SK-N-SH (cell line): ENCODE measurements at regions not wholly inside any gene's neighbourhood (a gene's known extent, or its start where the extent isn't known, plus 50 kb on each side); places are given as distances from the start of the nearest gene placed in this dataset.

Experiments used
- CTCF ChIA-PET: fragments of 300-600, 350-600 bp; formaldehyde crosslinking; extraction: SDS; loops from one replicate; lab custom pipeline; 2021; lab: Yijun Ruan, JAX
- POLR2A ChIA-PET: fragments of 350-600 bp; sonication (Branson Sonifier 250); formaldehyde crosslinking; extraction: SDS; loops from one replicate; lab custom pipeline; 2020; ENCODE audit warnings: antibody characterized with exemption, inconsistent platforms; lab: Yijun Ruan, JAX
- DNase-seq: peaks from one replicate; pipeline ENCODE4 v3.0.0; 2012
- H2AFZ ChIP-seq: fragments of 200-600 bp; sonication (generic); 2 replicates; pipeline ENCODE4 v1.8.1; 2016; ENCODE audit warnings: antibody characterized with exemption, mild to moderate bottlenecking, low read depth
- H3F3A ChIP-seq: fragments of 200-600 bp; sonication (generic); replicated peaks from 2 replicates; pipeline ENCODE3; 2016; ENCODE audit warnings: antibody characterized with exemption, mild to moderate bottlenecking; ENCODE audit not compliant: insufficient read depth
- H3K27ac ChIP-seq, 2 experiments: fragments of 200-500 bp in 1 of 2; fragments of 200-600 bp in 1 of 2; sonication (Bioruptor generic) in 1 of 2; sonication (generic), shearing (Covaris generic) in 1 of 2; 2 replicates each; pipeline versions ENCODE4 v1.5.1 to v1.6.1; 2014 to 2016; ENCODE audit warnings: low read depth in 2 of 2, inconsistent platforms in 1 of 2, low read length in 1 of 2, mild to moderate bottlenecking in 1 of 2, mixed read lengths in 1 of 2
- H3K27me3 ChIP-seq: fragments of 200-600 bp; sonication (generic), shearing (Covaris generic); 2 replicates; pipeline ENCODE4 v1.6.1; 2016; ENCODE audit warnings: mixed run types; ENCODE audit not compliant: insufficient read depth
- H3K36me3 ChIP-seq, 2 experiments: fragments of 200-500 bp in 1 of 2; fragments of 200-600 bp in 1 of 2; sonication (Bioruptor generic) in 1 of 2; sonication (generic) in 1 of 2; replicated peaks in 1 of 2; 2 replicates each; pipeline versions ENCODE3 to v1.5.1; 2014 to 2016; ENCODE audit warnings: low read length in 1 of 2, mild to moderate bottlenecking in 1 of 2; ENCODE audit not compliant: insufficient read depth in 2 of 2, control insufficient read depth in 1 of 2
- H3K4me1 ChIP-seq, 2 experiments: fragments of 200-500 bp in 1 of 2; fragments of 200-600 bp in 1 of 2; sonication (Bioruptor generic) in 1 of 2; sonication (generic), shearing (Covaris generic) in 1 of 2; 2 replicates each; pipeline versions ENCODE4 v1.5.1 to v1.6.1; 2014 to 2016; ENCODE audit warnings: low read depth in 1 of 2, low read length in 1 of 2, mixed run types in 1 of 2; ENCODE audit not compliant: insufficient read depth in 2 of 2, control insufficient read depth in 1 of 2
- H3K4me2 ChIP-seq: fragments of 200-600 bp; sonication (generic), shearing (Covaris generic); 2 replicates; pipeline ENCODE4 v1.6.1; 2017; ENCODE audit warnings: mixed run types
- H3K4me3 ChIP-seq, 2 experiments: fragments of 200-500 bp in 1 of 2; fragments of 200-600 bp in 1 of 2; sonication (Bioruptor generic) in 1 of 2; sonication (generic), shearing (Covaris generic) in 1 of 2; 2 replicates each; pipeline versions ENCODE4 v1.5.1 to v1.8.1; 2014 to 2016; ENCODE audit warnings: low read depth in 2 of 2, inconsistent platforms in 1 of 2, low read length in 1 of 2, mild to moderate bottlenecking in 1 of 2, mixed read lengths in 1 of 2, moderate library complexity in 1 of 2
- H3K79me2 ChIP-seq: fragments of 200-600 bp; sonication (generic); 2 replicates; pipeline ENCODE4 v1.8.1; 2017; ENCODE audit warnings: mild to moderate bottlenecking; ENCODE audit not compliant: insufficient read depth
- H3K9ac ChIP-seq: fragments of 200-600 bp; sonication (generic); 2 replicates; pipeline ENCODE4 v1.6.1; 2017; ENCODE audit warnings: mixed run types
- H3K9me2 ChIP-seq: fragments of 200-600 bp; sonication (generic); 2 replicates; pipeline ENCODE4 v1.6.1; 2017; ENCODE audit warnings: mixed run types
- H3K9me3 ChIP-seq: fragments of 200-600 bp; sonication (generic); 2 replicates; pipeline ENCODE4 v1.6.1; 2017; ENCODE audit warnings: mixed run types, mild to moderate bottlenecking, moderate library complexity
- H4K20me1 ChIP-seq: fragments of 200-600 bp; sonication (generic); 2 replicates; pipeline ENCODE4 v1.6.1; 2017; ENCODE audit warnings: mild to moderate bottlenecking, mixed run types; ENCODE audit not compliant: insufficient read depth
- ELF1 ChIP-seq: IDR thresholded peaks from 2 replicates; pipeline ENCODE4 v1.4.0; 2012
- EP300 ChIP-seq, 2 experiments: IDR thresholded peaks; 2 replicates each; pipeline versions ENCODE4 v1.4.0 to v1.6.1; 2012; ENCODE audit warnings: borderline replicate concordance in 1 of 2, low read depth in 1 of 2, low read length in 1 of 2
- EZH2phosphoT487 ChIP-seq: fragments of 200-600 bp; sonication (generic); IDR thresholded peaks from 2 replicates; pipeline ENCODE4 v1.6.1; 2017; ENCODE audit warnings: low read depth, mixed run types, mild to moderate bottlenecking, antibody characterized with exemption, moderate library complexity, borderline replicate concordance
- FOXJ3 ChIP-seq: sonication (generic); formaldehyde crosslinking; IDR thresholded peaks from 2 replicates; pipeline ENCODE4 v1.5.1; 2020; ENCODE audit warnings: mild to moderate bottlenecking, missing genetic modification reagents
- FOXM1 ChIP-seq: IDR thresholded peaks from 2 replicates; pipeline ENCODE4 v1.4.0; 2012; ENCODE audit warnings: low read depth, mild to moderate bottlenecking
- GABPA ChIP-seq: IDR thresholded peaks from 2 replicates; pipeline ENCODE4 v1.4.0; 2012; ENCODE audit warnings: low read depth, mild to moderate bottlenecking
- GATA2 ChIP-seq: sonication (generic); formaldehyde crosslinking; IDR thresholded peaks from 2 replicates; pipeline ENCODE4 v1.5.0; 2020; ENCODE audit warnings: mild to moderate bottlenecking, missing genetic modification reagents
- IRF3 ChIP-seq: fragments of 150-350 bp; IDR thresholded peaks from 2 replicates; pipeline ENCODE4 v1.6.1; 2016; ENCODE audit warnings: mild to moderate bottlenecking, low read depth, low read length
- JUND ChIP-seq: IDR thresholded peaks from 2 replicates; pipeline ENCODE4 v1.4.0; 2012
- MXI1 ChIP-seq: IDR thresholded peaks from 2 replicates; pipeline ENCODE4 v1.6.1; 2012; ENCODE audit warnings: mild to moderate bottlenecking, low read depth, low read length, improper control_type of control experiment
- NRF1 ChIP-seq: IDR thresholded peaks from 2 replicates; pipeline ENCODE4 v1.6.1; 2012; ENCODE audit warnings: low read depth, mild to moderate bottlenecking, low read length
- PBX3 ChIP-seq: IDR thresholded peaks from 2 replicates; pipeline ENCODE4; 2012
- REST ChIP-seq: IDR thresholded peaks from 2 replicates; pipeline ENCODE4 v1.6.1; 2012; ENCODE audit warnings: mild to moderate bottlenecking, low read depth, low read length, moderate library complexity
- SMC3 ChIP-seq: IDR thresholded peaks from 2 replicates; pipeline ENCODE4 v1.6.1; 2012; ENCODE audit warnings: low read depth, low read length, improper control_type of control experiment
- TAF1 ChIP-seq: IDR thresholded peaks from 2 replicates; pipeline ENCODE4 v1.6.1; 2012; ENCODE audit warnings: low read depth, mild to moderate bottlenecking, low read length, moderate library complexity, borderline replicate concordance
- TCF12 ChIP-seq: IDR thresholded peaks from 2 replicates; pipeline ENCODE4 v1.4.0; 2012
- USF1 ChIP-seq: IDR thresholded peaks from 2 replicates; pipeline ENCODE4 v1.4.0; 2012; ENCODE audit warnings: low read depth, borderline replicate concordance
- YY1 ChIP-seq: IDR thresholded peaks from 2 replicates; pipeline ENCODE4 v1.4.0; 2012; ENCODE audit warnings: low read depth, mild to moderate bottlenecking
- ZBTB33 ChIP-seq: IDR thresholded peaks from 2 replicates; pipeline ENCODE4 v1.4.0; 2012; ENCODE audit warnings: low read depth, borderline replicate concordance
- WGBS: methylation state at CpG from one replicate; pipeline ENCODE4 v1.1.6; 2017; ENCODE audit warnings: low lambda C conversion rate; 5-methylcytosine and 5-hydroxymethylcytosine counted together

- Histone ChIP-seq H2AFZ (no peak overlapping the region), H3K9me2 (no peaks in the 10 kb centered on the region), H3K36me3 (no peaks in the 10 kb centered on the region), H4K20me1 (no peaks in the 10 kb centered on the region), H3K9ac (no peak overlapping the region), H3K79me2 (no peaks in the 10 kb centered on the region), H3K4me2 (no peak overlapping the region), H3K4me3 (no peak overlapping the region), H3K27ac (no peak overlapping the region), H3K27me3 (no peaks in the 10 kb centered on the region), H3K4me1 (no peaks in the 10 kb centered on the region), H3F3A (no peaks in the 10 kb centered on the region), H3K9me3 (no peaks in the 10 kb centered on the region)
- WGBS = 51% methylated on average over 2 of the region's 2 CpGs
- POLR2A ChIA-PET = no interaction called here
- TF ChIP-seq FOXM1 = no peak
- TF ChIP-seq REST = no peak
- no peak for TF ChIP-seq JUND
- no peak for TF ChIP-seq IRF3
- no peak for TF ChIP-seq ZBTB33
- TF ChIP-seq GATA2 (CRISPR knock-in tag) = no peak
- TF ChIP-seq NRF1 = no peak
- TF ChIP-seq TAF1 = no peak
- no peak for TF ChIP-seq TCF12
- TF ChIP-seq MXI1 = no peak
- no peak for TF ChIP-seq PBX3
- no peak for TF ChIP-seq SMC3
- TF ChIP-seq USF1 = no peak
- TF ChIP-seq YY1 = no peak
- TF ChIP-seq EZH2phosphoT487 = no peak
- TF ChIP-seq ELF1 = no peak
- no peak for TF ChIP-seq GABPA
- no peak for TF ChIP-seq FOXJ3 (CRISPR knock-in tag)
- TF ChIP-seq EP300 (IDR thresholded peaks at IDR 0.05; ENCODE audit: borderline replicate concordance in 1 of 2, low read depth in 1 of 2, low read length in 1 of 2) = no peak
- CTCF ChIA-PET = interaction anchor here (0.8 to 1.0 kb wide), 2 partner anchors 12 to 17 kb away, joined by 3 read pairs; no protein-coding TSS in a partner anchor
- DNase-seq = no peak
Measured at GRCh38 chr4:149965206-149965605, 113.0 kb upstream of the DCLK2 start.
